T-helper 17 cell (primary cell): ENCODE measurements at regions not wholly inside any gene's neighbourhood (a gene's known extent, or its start where the extent isn't known, plus 50 kb on each side); places are given as distances from the start of the nearest gene placed in this dataset.

Experiments
- ATAC-seq: fragments of 150-1000 bp; cut with Tn5 transposase; 2 replicates; pipeline ENCODE4 v1.10.0; 2021; ENCODE audit warnings: mild to moderate bottlenecking, moderate library complexity
- DNase-seq, 3 donors: peaks; one replicate each; pipeline versions ENCODE4 v3.0.0 to v3.0.0-alpha.2; 2020 to 2021
- H3K9me3 ChIP-seq: one replicate; pipeline ENCODE4 v1.7.0; 2013; ENCODE audit warnings: low read length, mild to moderate bottlenecking; ENCODE audit not compliant: control insufficient read depth, poor library complexity, severe bottlenecking
- H3K27ac Mint-ChIP-seq: one replicate; pipeline ENCODE4 v1.8.0; 2022; ENCODE audit warnings: mild to moderate bottlenecking, moderate library complexity, mixed read lengths
- H3K27me3 Mint-ChIP-seq: one replicate; pipeline ENCODE4 v1.8.0; 2022; ENCODE audit warnings: mixed read lengths
- H3K36me3 Mint-ChIP-seq: one replicate; pipeline ENCODE4 v1.8.0; 2022; ENCODE audit warnings: low read depth, mixed read lengths
- H3K4me1 Mint-ChIP-seq: one replicate; pipeline ENCODE4 v1.8.0; 2022; ENCODE audit warnings: mild to moderate bottlenecking, mixed read lengths
- H3K4me3 Mint-ChIP-seq: one replicate; pipeline ENCODE4 v1.8.0; 2022; ENCODE audit warnings: mild to moderate bottlenecking, moderate library complexity, mixed read lengths

GRCh38 chr11:10934293-10934860 is 76.5 kb upstream of the ZBED5 start:
- H3K4me1 Mint-ChIP-seq, result peaks cover 23% of the 10 kb centered on the region
- H3K27me3 Mint-ChIP-seq, result peaks cover 25% of the 10 kb centered on the region
- H3K4me3 Mint-ChIP-seq, result peak overlapping the region; percentile 95
- H3K27ac Mint-ChIP-seq, result peak overlapping the region; percentile 85
- ATAC-seq (peak; percentile 20), DNase-seq (no peak)
- no peaks in the 10 kb centered on the region for H3K36me3 Mint-ChIP-seq
- no peaks in the 10 kb centered on the region for H3K9me3 ChIP-seq

GRCh38 chr11:10933455-10934292 is 75.8 kb upstream of the ZBED5 start:
- peak; percentile 94 for ATAC-seq
- Mint-ChIP-seq H3K4me3 (peak overlapping the region; percentile 95), H3K27me3 (peaks cover 29% of the 10 kb centered on the region), H3K4me1 (peaks cover 23% of the 10 kb centered on the region), H3K36me3 (no peaks in the 10 kb centered on the region), H3K27ac (peak overlapping the region; percentile 85)
- DNase-seq, result peak; percentile 52 to 72 (median 58)
- H3K9me3 ChIP-seq, result no peaks in the 10 kb centered on the region

- Mint-ChIP-seq H3K36me3 (no peaks in the 10 kb centered on the region), H3K4me3 (peak overlapping the region; percentile 56), H3K27me3 (peaks cover 35% of the 10 kb centered on the region), H3K27ac (no peak overlapping the region), H3K4me1 (peaks cover 23% of the 10 kb centered on the region)
- DNase-seq (no peak), ATAC-seq (no peak)
- no peaks in the 10 kb centered on the region for H3K9me3 ChIP-seq
Measured at GRCh38 chr11:10932976-10933375, 75.1 kb upstream of the ZBED5 start.

- no peak for DNase-seq
- Mint-ChIP-seq H3K4me1 (peaks cover 23% of the 10 kb centered on the region), H3K27me3 (peaks cover 38% of the 10 kb centered on the region), H3K36me3 (no peaks in the 10 kb centered on the region), H3K27ac (no peak overlapping the region), H3K4me3 (peak overlapping the region; percentile 93)
- H3K9me3 ChIP-seq, result no peaks in the 10 kb centered on the region
- ATAC-seq, result no peak
Measured at GRCh38 chr11:10931761-10932670, 74.2 kb upstream of the ZBED5 start.

GRCh38 chr11:10930972-10931760 is 73.3 kb upstream of the ZBED5 start:
- Mint-ChIP-seq H3K27me3 (peaks cover 43% of the 10 kb centered on the region), H3K36me3 (no peaks in the 10 kb centered on the region), H3K27ac (no peak overlapping the region), H3K4me3 (peak overlapping the region; percentile 93), H3K4me1 (peaks cover 23% of the 10 kb centered on the region)
- peak; percentile 52 for ATAC-seq
- DNase-seq, result peak; percentile 15 to 29 (median 29)
- no peaks in the 10 kb centered on the region for H3K9me3 ChIP-seq

GRCh38 chr11:10930224-10930971 is 72.5 kb upstream of the ZBED5 start:
- ATAC-seq (peak; percentile 18), DNase-seq (no peak)
- H3K9me3 ChIP-seq, result no peaks in the 10 kb centered on the region
- Mint-ChIP-seq H3K27ac (no peak overlapping the region), H3K36me3 (no peaks in the 10 kb centered on the region), H3K4me3 (peak overlapping the region; percentile 93), H3K4me1 (peaks cover 23% of the 10 kb centered on the region), H3K27me3 (peaks cover 46% of the 10 kb centered on the region)

- Mint-ChIP-seq H3K4me1 (peaks cover 10% of the 10 kb centered on the region), H3K4me3 (no peak overlapping the region), H3K27ac (no peak overlapping the region), H3K27me3 (peaks cover 27% of the 10 kb centered on the region), H3K36me3 (no peaks in the 10 kb centered on the region)
- DNase-seq, result no peak
- no peaks in the 10 kb centered on the region for H3K9me3 ChIP-seq
- ATAC-seq, result no peak
Measured at GRCh38 chr11:10927538-10927937, 69.7 kb upstream of the ZBED5 start.

- no peaks in the 10 kb centered on the region for H3K9me3 ChIP-seq
- no peak overlapping the region for H3K4me3 Mint-ChIP-seq
- DNase-seq (no peak), ATAC-seq (no peak)
- H3K36me3 Mint-ChIP-seq, result no peaks in the 10 kb centered on the region
- peaks cover 26% of the 10 kb centered on the region for H3K27me3 Mint-ChIP-seq
- no peak overlapping the region for H3K27ac Mint-ChIP-seq
- peaks cover 10% of the 10 kb centered on the region for H3K4me1 Mint-ChIP-seq
Measured at GRCh38 chr11:10926801-10927211, 69.0 kb upstream of the ZBED5 start.

- no peak for ATAC-seq
- no peaks in the 10 kb centered on the region for H3K9me3 ChIP-seq
- Mint-ChIP-seq H3K27me3 (peaks cover 21% of the 10 kb centered on the region), H3K27ac (no peak overlapping the region), H3K4me1 (peaks cover 2% of the 10 kb centered on the region), H3K4me3 (no peak overlapping the region), H3K36me3 (no peaks in the 10 kb centered on the region)
- DNase-seq, result no peak
Measured at GRCh38 chr11:10925149-10925926, 67.5 kb upstream of the ZBED5 start.

- H3K4me3 Mint-ChIP-seq, result no peak overlapping the region
- ATAC-seq (no peak), DNase-seq (no peak)
- no peaks in the 10 kb centered on the region for H3K4me1 Mint-ChIP-seq
- no peaks in the 10 kb centered on the region for H3K36me3 Mint-ChIP-seq
- peaks cover 19% of the 10 kb centered on the region for H3K27me3 Mint-ChIP-seq
- H3K27ac Mint-ChIP-seq, result no peak overlapping the region
- H3K9me3 ChIP-seq, result no peaks in the 10 kb centered on the region
Measured at GRCh38 chr11:10923882-10924281, 66.0 kb upstream of the ZBED5 start.

- H3K27me3 Mint-ChIP-seq, result peaks cover 11% of the 10 kb centered on the region
- no peak overlapping the region for H3K27ac Mint-ChIP-seq
- H3K4me1 Mint-ChIP-seq, result no peaks in the 10 kb centered on the region
- no peak for DNase-seq
- no peak overlapping the region for H3K4me3 Mint-ChIP-seq
- H3K9me3 ChIP-seq, result no peaks in the 10 kb centered on the region
- ATAC-seq, result no peak
- H3K36me3 Mint-ChIP-seq, result no peaks in the 10 kb centered on the region
Measured at GRCh38 chr11:10922892-10923291, 65.0 kb upstream of the ZBED5 start.
